ENCODE measurements at regions not wholly inside any gene's neighbourhood (a gene's known extent, or its start where the extent isn't known, plus 50 kb on each side); places are given as distances from the start of the nearest gene placed in this dataset.

DNA sequence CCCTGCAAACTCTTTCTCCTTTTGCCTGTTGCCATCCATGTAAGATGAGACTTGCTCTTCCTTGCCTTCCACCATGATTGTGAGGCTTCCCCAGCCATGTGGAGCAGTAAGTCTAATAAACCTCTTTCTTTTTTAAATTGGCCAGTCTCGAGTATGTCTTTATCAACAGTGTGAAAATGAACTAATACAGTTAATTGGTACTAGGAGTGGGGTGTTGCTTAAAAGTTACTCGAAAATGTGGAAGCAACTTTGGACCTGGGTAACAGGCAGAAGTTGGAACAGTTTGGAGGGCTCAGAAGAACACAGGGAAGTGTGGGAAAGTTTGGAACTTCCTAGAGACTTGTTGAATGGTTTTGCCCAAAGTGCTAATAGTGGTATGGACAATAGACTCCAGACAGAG is 359.2 kb upstream of the KHDRBS2 start:
- TF ChIP-seq JUND (IDR thresholded peaks at IDR 0.05) (no peak), ATF3 (IDR thresholded peaks at IDR 0.05) (no peak), POLR2AphosphoS5 (IDR thresholded peaks at IDR 0.05; ENCODE audit: low read depth, low read length) (no peak), SIN3A (IDR thresholded peaks at IDR 0.05; ENCODE audit: low read depth) (no peak), ZFX (IDR thresholded peaks at IDR 0.05) (no peak), FOSL1 (IDR thresholded peaks at IDR 0.05; ENCODE audit: low read depth) (no peak), REST (IDR thresholded peaks at IDR 0.05; ENCODE audit: low read depth) (no peak)
- Histone ChIP-seq H3K9ac (ENCODE audit: low read length) (no peak overlapping the region), H4K20me1 (ENCODE audit: insufficient read depth) (no peaks in the 10 kb centered on the region), H3K27ac (ENCODE audit: low read depth, low read length) (no peak overlapping the region), H3K4me2 (ENCODE audit: low read length) (no peak overlapping the region), H3K4me1 (ENCODE audit: control insufficient read depth in 1 of 2, insufficient read depth in 2 of 2, low read length in 2 of 2) (no peaks in the 10 kb centered on the region), H3K4me3 (replicated peaks in 1 of 2; ENCODE audit: low read depth in 1 of 2, low read length in 2 of 2) (no peak overlapping the region), H3K36me3 (ENCODE audit: control insufficient read depth in 1 of 2, insufficient read depth in 2 of 2, low read length in 2 of 2) (no peaks in the 10 kb centered on the region), H3K9me3 (ENCODE audit: control insufficient read depth in 1 of 2, insufficient read depth in 1 of 2, low read depth in 1 of 2, low read length in 2 of 2) (peaks cover 0 to 7% of the 10 kb centered on the region in 2 experiments; a peak in 2 of 4 replicates), H2AFZ (ENCODE audit: low read depth, low read length, poor library complexity, severe bottlenecking) (no peak overlapping the region), H3K9me2 (ENCODE audit: insufficient read depth) (no peaks in the 10 kb centered on the region), H3K27me3 (ENCODE audit: insufficient read depth, low read length) (no peaks in the 10 kb centered on the region), H3K79me2 (ENCODE audit: insufficient read depth, low read length) (no peaks in the 10 kb centered on the region)
- DNase-seq (ENCODE audit: low read depth, low spot score) = no peak
- RAD21 ChIA-PET (ENCODE audit: low non-redundant PET in 1 of 2, low total read pairs in 2 of 2, uncharacterized antibody in 2 of 2, unreplicated experiment in 2 of 2) = no interaction called here
- intact Hi-C loops (cut with micrococcal nuclease) = no loop called here
- no peak for ATAC-seq
- BruUV-seq (replicated peaks) = no TSS peak
- CTCF ChIA-PET = no interaction called here
- POLR2A ChIA-PET = no interaction called here

GRCh38 chr6:62640749-62641148 is 354.7 kb upstream of the KHDRBS2 start:
- CTCF ChIA-PET = no interaction called here
- Histone ChIP-seq H3K9ac (ENCODE audit: low read length) (no peak overlapping the region), H2AFZ (ENCODE audit: low read depth, low read length, poor library complexity, severe bottlenecking) (no peak overlapping the region), H3K4me3 (replicated peaks in 1 of 2; ENCODE audit: low read depth in 1 of 2, low read length in 2 of 2) (no peak overlapping the region), H3K27ac (ENCODE audit: low read depth, low read length) (no peak overlapping the region), H3K79me2 (ENCODE audit: insufficient read depth, low read length) (no peaks in the 10 kb centered on the region), H4K20me1 (ENCODE audit: insufficient read depth) (no peaks in the 10 kb centered on the region), H3K36me3 (ENCODE audit: control insufficient read depth in 1 of 2, insufficient read depth in 2 of 2, low read length in 2 of 2) (no peaks in the 10 kb centered on the region), H3K9me2 (ENCODE audit: insufficient read depth) (no peaks in the 10 kb centered on the region), H3K9me3 (ENCODE audit: control insufficient read depth in 1 of 2, insufficient read depth in 1 of 2, low read depth in 1 of 2, low read length in 2 of 2) (peaks cover 5 to 18% of the 10 kb centered on the region in 2 experiments; a peak in 2 of 4 replicates), H3K4me1 (ENCODE audit: control insufficient read depth in 1 of 2, insufficient read depth in 2 of 2, low read length in 2 of 2) (no peaks in the 10 kb centered on the region), H3K27me3 (ENCODE audit: insufficient read depth, low read length) (no peaks in the 10 kb centered on the region), H3K4me2 (ENCODE audit: low read length) (no peak overlapping the region)
- no TSS peak for BruUV-seq (replicated peaks)
- no peak for ATAC-seq
- POLR2A ChIA-PET = no interaction called here
- no peak for DNase-seq (ENCODE audit: low read depth, low spot score)
- intact Hi-C loops (cut with micrococcal nuclease) = no loop called here
- RAD21 ChIA-PET (ENCODE audit: low non-redundant PET in 1 of 2, low total read pairs in 2 of 2, uncharacterized antibody in 2 of 2, unreplicated experiment in 2 of 2) = no interaction called here
- TF ChIP-seq POLR2AphosphoS5 (IDR thresholded peaks at IDR 0.05; ENCODE audit: low read depth, low read length) (no peak), SIN3A (IDR thresholded peaks at IDR 0.05; ENCODE audit: low read depth) (no peak), SP1 (IDR thresholded peaks at IDR 0.05; ENCODE audit: low read depth) (no peak), ELF1 (IDR thresholded peaks at IDR 0.05; ENCODE audit: borderline replicate concordance, low read depth) (no peak), REST (IDR thresholded peaks at IDR 0.05; ENCODE audit: low read depth) (no peak), ATF3 (IDR thresholded peaks at IDR 0.05) (no peak)
